ENCODE measurements at regions not wholly inside any gene's neighbourhood (a gene's known extent, or its start where the extent isn't known, plus 50 kb on each side); places are given as distances from the start of the nearest gene placed in this dataset.
"Not testable (repeated sequence)": the region's sequence is repeated elsewhere in the genome, so short reads cannot be mapped to it uniquely, and the experiment has no call there.

DNA sequence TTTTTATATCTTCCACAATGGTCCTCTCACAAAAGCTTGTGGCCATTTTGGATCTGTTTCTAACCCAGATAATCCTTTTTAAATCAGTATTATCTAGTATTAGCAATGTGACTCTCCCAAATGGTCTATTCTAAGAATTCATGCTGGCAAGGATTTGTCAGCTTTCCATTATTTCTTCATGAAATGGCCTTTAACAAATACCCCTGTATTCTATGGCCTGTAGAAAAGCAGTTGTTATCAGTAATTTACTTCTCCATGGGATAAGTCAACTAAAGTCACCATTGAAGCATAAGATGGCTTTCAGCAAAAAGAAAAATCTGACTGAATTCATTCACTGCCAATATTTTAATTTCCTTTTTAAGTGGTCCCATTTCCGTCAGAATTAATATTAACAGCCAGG lies 346.4 kb upstream of the FAM174A start:
- DNase-seq = no peak

DNA sequence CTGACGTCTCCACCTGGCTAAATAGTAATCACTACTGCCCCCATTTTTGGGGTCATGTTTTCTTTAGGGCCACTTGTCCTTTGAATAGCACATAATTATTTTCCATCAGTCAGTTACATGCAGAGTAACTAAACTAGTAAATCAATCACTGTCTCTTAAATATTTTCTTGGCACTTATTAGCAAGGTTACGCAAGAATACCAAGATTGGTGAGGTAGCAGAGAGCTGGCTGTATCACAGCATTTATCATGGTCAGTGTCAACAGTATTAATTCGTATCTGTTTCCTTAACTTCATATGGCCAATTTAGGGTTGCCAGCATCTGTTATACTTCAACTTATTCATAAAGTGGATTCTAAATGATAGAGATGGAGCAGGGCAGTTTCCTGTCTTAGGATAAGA lies 346.8 kb upstream of the FAM174A start:
- DNase-seq = no peak

GRCh38 chr5:100186181-100186580 lies 349.0 kb upstream of the FAM174A start:
- no peak for DNase-seq

- no peak for DNase-seq
Measured at GRCh38 chr5:100182402-100182801, 352.8 kb upstream of the FAM174A start.

- DNase-seq = no peak
Measured at GRCh38 chr5:100175346-100175745, 359.8 kb upstream of the FAM174A start.

GRCh38 chr5:100165309-100165708 lies 369.9 kb upstream of the FAM174A start:
- no peak for DNase-seq

DNA sequence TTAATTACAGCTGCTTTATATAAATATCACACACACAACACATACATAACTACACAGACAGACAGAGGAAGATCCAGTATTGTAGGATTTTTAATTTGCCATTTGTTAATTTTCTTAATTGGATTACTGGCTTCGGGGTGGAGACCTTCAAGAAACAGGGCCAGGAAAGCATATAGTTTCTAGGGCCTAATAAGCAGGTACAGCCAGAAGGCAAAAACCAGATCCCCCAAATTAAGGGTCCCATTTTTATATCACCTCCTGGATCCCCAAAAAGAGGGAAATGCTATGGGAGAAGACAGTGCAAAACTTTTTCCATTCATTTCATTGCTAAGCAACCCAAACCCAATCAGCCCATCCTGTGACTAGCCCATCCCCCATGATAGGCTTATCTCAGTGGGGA lies 373.3 kb upstream of the FAM174A start:
- no peak for DNase-seq

DNA sequence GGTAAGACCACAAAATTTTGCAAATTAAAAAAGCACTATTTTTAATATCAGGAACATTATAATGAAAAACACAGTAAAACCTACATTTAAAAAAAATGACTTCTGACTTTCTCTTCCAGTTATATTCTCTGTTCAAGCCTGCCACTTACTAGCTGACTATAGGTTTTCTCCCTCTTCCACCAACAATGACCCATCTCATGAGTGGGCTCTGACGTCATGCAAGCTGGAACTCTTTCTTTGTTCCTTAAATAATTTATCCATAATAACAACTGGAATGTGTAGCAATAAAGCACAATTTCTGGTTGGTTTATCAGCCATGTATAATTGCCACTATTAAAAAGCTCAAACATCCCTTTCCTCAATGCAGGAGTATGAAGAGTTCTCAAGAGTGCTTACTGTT lies 378.1 kb upstream of the FAM174A start:
- DNase-seq = no peak

DNA sequence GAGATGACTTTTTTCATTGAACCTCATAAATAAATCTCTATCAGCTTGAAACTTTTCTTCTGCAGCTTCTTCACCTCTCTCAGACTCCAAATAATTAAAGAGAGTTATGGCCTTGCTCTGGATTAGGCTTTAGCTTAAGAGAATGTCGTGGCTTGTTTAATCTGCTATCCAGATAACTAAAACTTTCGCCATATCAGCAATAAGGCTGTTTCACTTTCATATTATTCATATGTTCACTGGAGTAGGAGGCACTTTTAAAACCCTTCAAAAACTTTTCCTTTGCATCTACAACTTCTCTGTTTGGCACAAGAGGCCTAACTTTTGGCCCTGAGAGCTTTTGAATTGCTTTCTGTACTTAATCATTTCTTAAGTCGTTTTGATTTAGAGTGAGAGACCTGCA lies 386.9 kb upstream of the FAM174A start:
- no peak for DNase-seq

GRCh38 chr5:100142607-100143006 lies 392.6 kb upstream of the FAM174A start:
- DNase-seq = no peak

DNA sequence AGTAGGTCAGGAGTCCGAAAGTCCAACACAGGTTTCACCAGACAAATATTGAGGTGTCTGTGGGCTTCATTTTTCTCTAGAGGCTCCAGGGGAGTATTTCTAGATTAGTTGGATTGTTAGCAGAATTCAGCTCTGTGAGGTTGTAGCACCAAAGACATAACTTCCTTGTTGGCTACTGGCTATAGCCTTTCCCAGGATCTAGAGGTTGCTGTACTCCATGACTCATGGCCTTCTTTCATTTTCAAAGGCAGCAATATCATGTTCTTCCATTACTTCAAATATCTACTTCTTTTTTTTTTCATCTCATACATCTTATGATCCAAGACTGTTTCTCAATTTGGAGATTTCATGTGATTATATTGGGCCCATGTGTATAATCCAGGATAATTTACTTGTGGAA lies 404.0 kb upstream of the FAM174A start:
- no peak for DNase-seq

DNA sequence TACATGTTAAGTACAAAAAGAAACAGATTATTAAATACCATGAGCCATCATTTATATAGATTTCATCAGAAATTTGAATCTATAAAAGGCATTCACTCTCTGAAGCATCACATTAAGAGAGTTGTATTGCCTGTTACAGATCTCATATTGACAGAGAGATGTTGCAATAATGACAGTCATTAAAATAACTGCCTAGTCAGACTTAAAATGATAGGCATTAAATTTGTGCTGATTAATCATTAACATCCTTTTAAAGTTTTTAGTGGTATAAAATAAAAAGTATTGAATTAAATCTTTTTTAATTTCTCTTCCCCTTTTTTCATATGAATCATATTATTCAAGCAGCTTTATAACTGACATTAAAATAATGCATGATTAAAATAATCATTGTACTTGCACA lies 404.9 kb upstream of the FAM174A start:
- no peak for DNase-seq

- no peak for DNase-seq
Measured at GRCh38 chr5:100119903-100120302, 415.3 kb upstream of the FAM174A start.

DNA sequence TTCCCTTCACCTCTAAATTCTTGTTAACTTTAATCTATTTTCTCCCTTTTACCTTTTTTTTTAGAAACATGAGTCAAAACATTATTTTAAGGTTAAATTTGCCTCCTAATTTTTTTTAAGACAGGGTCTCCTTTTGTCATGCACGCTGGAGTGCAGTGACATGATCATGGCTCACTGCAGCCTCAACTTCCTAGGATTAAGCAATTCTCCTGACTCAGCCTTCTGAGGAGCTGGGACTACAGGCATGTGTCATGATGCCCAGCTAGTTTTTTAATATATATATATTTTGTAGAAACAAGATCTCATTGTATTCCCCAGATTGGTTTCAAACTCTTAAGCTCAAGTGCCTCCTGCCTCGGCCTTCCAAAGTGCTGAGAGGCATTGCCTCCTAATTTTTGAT lies 424.7 kb upstream of the FAM174A start:
- no peak for DNase-seq

GRCh38 chr5:100108883-100109282 lies 426.3 kb upstream of the FAM174A start:
- DNase-seq = no peak

GRCh38 chr5:100103592-100104119 lies 431.5 kb upstream of the FAM174A start:
- DNase-seq = not testable (repeated sequence)

GRCh38 chr5:100101466-100101865 lies 433.7 kb upstream of the FAM174A start:
- not testable (repeated sequence) for DNase-seq

DNA sequence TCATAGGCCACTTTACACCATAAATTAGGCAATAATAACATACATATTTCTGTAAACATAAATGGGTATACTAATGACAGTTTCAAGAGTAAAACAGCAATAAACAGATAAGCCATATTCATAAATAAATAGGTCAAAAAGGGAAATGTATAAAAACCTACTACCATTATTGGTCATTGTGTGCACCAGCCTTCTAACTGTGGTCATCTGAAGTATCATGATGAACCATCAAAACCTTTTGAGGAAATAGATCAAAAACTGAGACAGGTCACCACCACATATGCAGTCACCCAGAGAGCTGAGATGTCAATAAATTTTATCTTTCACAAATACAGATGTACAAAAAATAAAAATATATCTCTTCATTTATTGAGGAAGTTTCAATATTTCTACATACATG lies 438.8 kb upstream of the FAM174A start:
- DNase-seq = not testable (repeated sequence)

GRCh38 chr5:100080703-100081102 lies 454.5 kb upstream of the FAM174A start:
- not testable (repeated sequence) for DNase-seq

DNA sequence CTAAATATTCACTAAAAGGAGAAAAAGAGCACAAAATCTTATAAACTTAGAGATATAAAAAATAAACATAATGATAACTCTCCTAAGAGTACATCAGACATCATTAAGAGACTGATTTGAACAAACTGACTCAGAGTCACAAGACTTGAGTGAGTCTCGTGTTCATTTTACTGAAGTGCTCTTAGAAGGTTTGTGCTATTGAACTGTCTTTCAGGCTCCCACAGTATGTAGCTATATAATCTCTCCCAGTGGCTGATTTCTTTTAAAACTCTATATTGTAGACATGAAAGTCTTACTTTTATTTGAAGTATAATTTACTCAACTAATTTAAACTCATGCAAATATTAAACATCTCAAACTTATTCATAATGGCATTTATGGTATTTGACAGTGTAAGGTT lies 456.0 kb upstream of the FAM174A start:
- DNase-seq = not testable (repeated sequence)

DNA sequence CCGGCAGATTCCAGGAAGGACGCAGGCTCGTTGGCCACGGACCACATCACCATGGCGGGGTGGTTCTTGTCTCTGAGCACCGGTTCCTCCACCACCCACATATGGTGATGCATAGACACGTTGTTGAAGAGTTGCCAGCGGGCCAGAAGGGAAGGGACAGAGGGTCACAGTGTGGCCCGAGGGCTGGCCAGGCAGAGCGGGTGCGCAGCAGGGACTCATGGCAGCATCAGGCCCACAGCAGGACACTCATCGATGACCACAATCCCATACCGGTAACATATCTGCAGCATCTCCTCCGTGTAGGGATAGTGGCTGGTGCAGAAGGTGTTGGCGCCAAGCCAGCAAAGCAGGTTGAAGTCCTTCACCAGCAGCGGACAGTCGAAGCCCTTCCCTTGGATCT lies 469.2 kb upstream of the FAM174A start:
- not testable (repeated sequence) for DNase-seq

DNA sequence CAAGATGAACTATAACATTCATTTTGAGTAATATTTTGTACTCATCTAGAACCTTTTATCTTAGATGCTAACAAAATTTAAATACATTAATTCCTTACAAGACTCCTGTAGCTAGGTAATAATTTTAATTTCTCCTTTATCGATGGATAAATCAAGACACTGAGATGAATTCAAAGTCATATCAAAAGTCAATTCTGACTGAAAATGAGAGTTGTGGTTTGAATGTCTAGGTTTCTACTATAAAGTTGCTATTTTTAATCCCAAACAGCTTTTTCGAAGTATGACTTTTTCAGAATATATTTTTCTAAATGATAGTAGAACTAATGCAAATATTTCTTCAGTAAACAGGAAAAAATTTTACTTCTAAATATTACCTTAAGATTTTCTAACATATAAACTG lies 491.7 kb upstream of the FAM174A start:
- DNase-seq = no peak

DNA sequence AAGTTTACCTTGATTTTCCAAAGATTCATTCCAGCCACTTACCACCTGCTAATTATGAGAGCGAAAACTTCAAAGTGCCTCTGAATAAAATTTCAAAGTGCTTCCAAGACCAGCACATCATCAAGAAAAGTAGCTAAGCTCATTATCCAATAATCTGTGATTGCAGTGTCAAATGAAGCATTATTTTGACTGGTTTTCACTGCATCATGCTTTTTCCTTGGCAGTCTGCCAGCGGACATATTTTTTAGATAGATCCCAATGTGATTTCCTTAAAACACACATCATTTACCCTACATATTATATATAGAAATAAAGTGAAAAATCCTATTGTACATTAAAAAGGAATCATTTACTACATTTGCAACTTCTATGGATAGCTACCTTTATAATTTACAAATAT lies 508.6 kb upstream of the FAM174A start:
- DNase-seq = no peak

DNA sequence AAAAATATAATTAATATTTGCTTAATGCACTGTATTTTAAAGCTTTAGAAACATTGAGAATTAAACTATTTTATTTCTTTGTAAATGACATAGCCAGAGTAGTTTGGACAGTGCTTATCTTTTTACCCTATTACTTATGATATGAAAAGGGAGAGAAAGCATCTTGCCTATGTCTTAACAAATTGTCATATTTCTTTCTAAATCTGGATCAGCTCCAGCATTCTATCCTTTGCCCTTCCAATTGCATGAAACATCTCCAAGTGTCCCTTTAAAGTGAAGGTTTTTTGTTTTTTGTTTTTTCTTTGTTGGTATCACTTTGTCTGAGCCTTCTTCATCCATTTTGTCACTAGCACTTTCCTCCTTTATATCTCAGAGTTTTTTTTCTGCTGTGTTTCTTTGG lies 511.6 kb upstream of the FAM174A start:
- DNase-seq = no peak

- DNase-seq = no peak
Measured at GRCh38 chr5:100017520-100018262, 517.5 kb upstream of the FAM174A start.
